Adrenal gland (tissue), 9 donors: ENCODE measurements at regions not wholly inside any gene's neighbourhood (a gene's known extent, or its start where the extent isn't known, plus 50 kb on each side); places are given as distances from the start of the nearest gene placed in this dataset.

Experiments used
- DNase-seq, 7 donors: peaks; one replicate each; pipeline ENCODE4 v3.0.0-alpha.2; 2019 to 2020
- H3K27ac ChIP-seq, 5 donors: fragments of 200-600 bp; sonication (generic) in 4 of 5; 1 replicate in 3 of 5; 2 replicates in 2 of 5; pipeline versions ENCODE4 v1.5.1 to v1.8.0; 2016 to 2020; ENCODE audit warnings: mild to moderate bottlenecking in 1 of 5
- H3K27me3 ChIP-seq: fragments of 200-600 bp; 2 replicates; pipeline ENCODE4 v1.8.0; 2021
- H3K36me3 ChIP-seq, 2 donors: fragments of 200-600 bp; replicated peaks in 1 of 2; 1 replicate in 1 of 2; 2 replicates in 1 of 2; pipeline versions ENCODE4 v1.5.1 to v1.8.0; 2018 to 2022
- H3K4me1 ChIP-seq, 2 donors: fragments of 200-600 bp; replicated peaks in 1 of 2; 1 replicate in 1 of 2; 2 replicates in 1 of 2; pipeline versions ENCODE4 v1.5.1 to v1.8.0; 2018 to 2021
- H3K4me3 ChIP-seq, 4 donors: fragments of 200-600 bp; sonication (generic) in 3 of 4; one replicate each; pipeline ENCODE4 v1.5.1; 2016 to 2018
- H3K9me3 ChIP-seq, 3 donors: fragments of 200-600 bp; sonication (generic) in 1 of 3; replicated peaks in 1 of 3; 1 replicate in 2 of 3; 2 replicates in 1 of 3; pipeline versions ENCODE4 v1.5.1 to v1.8.0; 2016 to 2021
- POLR2A ChIP-seq, 2 donors: fragments of 450-650 bp; IDR thresholded peaks; one replicate each; pipeline ENCODE4 v1.6.1; 2017; ENCODE audit warnings: antibody characterized with exemption in 2 of 2, mild to moderate bottlenecking in 2 of 2, moderate library complexity in 1 of 2
- WGBS, 4 donors: extraction: QIAGEN DNeasy Blood & Tissue Kit in 2 of 4; methylation state at CpG; one replicate each; pipeline versions ENCODE4 v1.1.5 to v1.1.7; 2013 to 2017; 5-methylcytosine and 5-hydroxymethylcytosine counted together
- intact Hi-C, 2 donors: fragments of 100-400 bp; cut with DNase I; formaldehyde crosslinking; loops; one replicate each; pipeline versions ENCODE4 v1.14.1 to v1.15.0; 2022 to 2023
- TF ChIP-seq, protein P1 (sequence below), 6 experiments: fragments of 450-650 bp in 4 of 6; fragments of 200-600 bp in 2 of 6; sonication (generic) in 1 of 6; IDR thresholded peaks; 1 replicate in 5 of 6; 2 replicates in 1 of 6; pipeline versions ENCODE4 v1.5.1 to v1.8.0; 2016 to 2021; ENCODE audit warnings: antibody characterized with exemption in 6 of 6, mild to moderate bottlenecking in 2 of 6, moderate library complexity in 1 of 6
- donor health status: healthy with polysubstance abuse.
- donor health status: Bipolar disorder and iron deficiency.
- donor health status: DM: yes; HTN: yes; CAD: no.
- donor health status: DM: no; HTN: no; CAD: no.
- donor health status: DM: no; HTN: no; CAD: no.

GRCh38 chr3:124576565-124577493 lies 153.4 kb upstream of the UMPS start:
- H3K9me3 ChIP-seq, result no peaks in the 10 kb centered on the region
- no peak overlapping the region for H3K27ac ChIP-seq
- H3K4me1 ChIP-seq, result peaks cover 0 to 9% of the 10 kb centered on the region in 2 donors
- TF ChIP-seq, protein P1, sequence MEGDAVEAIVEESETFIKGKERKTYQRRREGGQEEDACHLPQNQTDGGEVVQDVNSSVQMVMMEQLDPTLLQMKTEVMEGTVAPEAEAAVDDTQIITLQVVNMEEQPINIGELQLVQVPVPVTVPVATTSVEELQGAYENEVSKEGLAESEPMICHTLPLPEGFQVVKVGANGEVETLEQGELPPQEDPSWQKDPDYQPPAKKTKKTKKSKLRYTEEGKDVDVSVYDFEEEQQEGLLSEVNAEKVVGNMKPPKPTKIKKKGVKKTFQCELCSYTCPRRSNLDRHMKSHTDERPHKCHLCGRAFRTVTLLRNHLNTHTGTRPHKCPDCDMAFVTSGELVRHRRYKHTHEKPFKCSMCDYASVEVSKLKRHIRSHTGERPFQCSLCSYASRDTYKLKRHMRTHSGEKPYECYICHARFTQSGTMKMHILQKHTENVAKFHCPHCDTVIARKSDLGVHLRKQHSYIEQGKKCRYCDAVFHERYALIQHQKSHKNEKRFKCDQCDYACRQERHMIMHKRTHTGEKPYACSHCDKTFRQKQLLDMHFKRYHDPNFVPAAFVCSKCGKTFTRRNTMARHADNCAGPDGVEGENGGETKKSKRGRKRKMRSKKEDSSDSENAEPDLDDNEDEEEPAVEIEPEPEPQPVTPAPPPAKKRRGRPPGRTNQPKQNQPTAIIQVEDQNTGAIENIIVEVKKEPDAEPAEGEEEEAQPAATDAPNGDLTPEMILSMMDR (IDR thresholded peaks at IDR 0.05), result peak; percentile 22 to 56 (median 50)
- no peak for TF ChIP-seq POLR2A (IDR thresholded peaks at IDR 0.05)
- H3K27me3 ChIP-seq, result no peaks in the 10 kb centered on the region
- no peak overlapping the region for H3K4me3 ChIP-seq
- WGBS, 4 donors, result 35 to 44% (median 40%) methylated on average over 5 of the region's 5 CpGs
- peak in 6 of 7 donors; percentile 47 to 83 (median 74) for DNase-seq
- no peaks in the 10 kb centered on the region for H3K36me3 ChIP-seq
- intact Hi-C loops, result no loop called here

- H3K4me1 ChIP-seq, result peaks cover 0 to 9% of the 10 kb centered on the region in 2 donors
- H3K4me3 ChIP-seq, result no peak overlapping the region
- TF ChIP-seq POLR2A (IDR thresholded peaks at IDR 0.05), result no peak
- TF ChIP-seq, protein P1 (IDR thresholded peaks at IDR 0.05), result no peak
- no peaks in the 10 kb centered on the region for H3K27me3 ChIP-seq
- H3K9me3 ChIP-seq, result no peaks in the 10 kb centered on the region
- H3K36me3 ChIP-seq, result no peaks in the 10 kb centered on the region
- WGBS, 4 donors, result 82 to 91% (median 87%) methylated on average over 1 of the region's 1 CpG
- no peak for DNase-seq
- no peak overlapping the region for H3K27ac ChIP-seq
- intact Hi-C loops, result no loop called here
These were observed 152.6 kb upstream of the UMPS start for GRCh38 chr3:124577494-124578167.

GRCh38 chr3:124579641-124580040 lies 150.6 kb upstream of the UMPS start:
- H3K4me3 ChIP-seq, result no peak overlapping the region

DNA sequence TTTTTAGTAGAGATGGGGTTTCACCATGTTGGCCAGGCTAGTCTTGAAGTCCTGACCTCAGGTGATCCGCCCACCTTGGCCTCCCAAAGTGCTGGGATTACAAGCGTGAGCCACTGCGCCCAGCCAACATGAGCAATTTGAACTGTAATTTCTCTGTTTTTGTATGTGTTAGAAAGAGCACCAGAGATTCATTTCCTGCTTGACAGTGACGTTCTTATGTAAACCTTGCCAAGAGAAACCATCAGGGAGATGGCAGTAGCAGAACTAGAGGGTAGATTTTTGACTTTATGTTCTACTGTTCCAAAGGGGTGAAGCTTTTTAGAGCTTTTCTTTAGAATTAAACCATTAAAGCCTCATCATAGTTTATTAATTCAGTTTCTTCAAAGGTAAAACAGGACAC lies 148.1 kb upstream of the UMPS start:
- Histone ChIP-seq H3K4me3 (no peak overlapping the region), H3K4me1 (peaks cover 0 to 13% of the 10 kb centered on the region in 2 donors), H3K27me3 (no peaks in the 10 kb centered on the region), H3K27ac (no peak overlapping the region), H3K9me3 (no peaks in the 10 kb centered on the region), H3K36me3 (no peaks in the 10 kb centered on the region)
- no peak for DNase-seq
- WGBS, 4 donors, result 83 to 93% (median 88%) methylated on average over 4 of the region's 4 CpGs
- TF ChIP-seq POLR2A (IDR thresholded peaks at IDR 0.05), result no peak
- TF ChIP-seq, protein P1 (IDR thresholded peaks at IDR 0.05), result no peak
- intact Hi-C loops, result no loop called here

More at GRCh38 chr3:124579641-124580040, 150.6 kb upstream of the UMPS start:
- no peak for DNase-seq
- Histone ChIP-seq H3K4me1 (peaks cover 0 to 16% of the 10 kb centered on the region in 2 donors), H3K9me3 (no peaks in the 10 kb centered on the region), H3K27ac (no peak overlapping the region), H3K36me3 (no peaks in the 10 kb centered on the region), H3K27me3 (no peaks in the 10 kb centered on the region)
- intact Hi-C loops, result no loop called here
- 86 to 95% (median 91%) methylated on average over 2 of the region's 2 CpGs for WGBS, 4 donors
- TF ChIP-seq, protein P1 (IDR thresholded peaks at IDR 0.05), result no peak
- no peak for TF ChIP-seq POLR2A (IDR thresholded peaks at IDR 0.05)
